ENCODE measurements at regions not wholly inside any gene's neighbourhood (a gene's known extent, or its start where the extent isn't known, plus 50 kb on each side); places are given as distances from the start of the nearest gene placed in this dataset.
A peak's percentile ranks its signal among the peaks of the same experiment; 100 is the strongest.
"Not testable (repeated sequence)": the region's sequence is repeated elsewhere in the genome, so short reads cannot be mapped to it uniquely, and the experiment has no call there.

GRCh38 chrX:113996781-113997180 lies 587.1 kb upstream of the HTR2C start:
- Mint-ChIP-seq H3K27me3 (no peaks in the 10 kb centered on the region), H3K4me1 (ENCODE audit: unreplicated experiment) (no peaks in the 10 kb centered on the region), H3K36me3 (no peaks in the 10 kb centered on the region), H3K4me3 (no peak overlapping the region), H3K27ac (no peak overlapping the region), H3K9me3 (peaks cover 4% of the 10 kb centered on the region)
- no peak for TF ChIP-seq CTCF (conservative IDR thresholded peaks at IDR 0.05)
- no peak for DNase-seq (ENCODE audit: extremely low spot score, unreplicated experiment)

DNA sequence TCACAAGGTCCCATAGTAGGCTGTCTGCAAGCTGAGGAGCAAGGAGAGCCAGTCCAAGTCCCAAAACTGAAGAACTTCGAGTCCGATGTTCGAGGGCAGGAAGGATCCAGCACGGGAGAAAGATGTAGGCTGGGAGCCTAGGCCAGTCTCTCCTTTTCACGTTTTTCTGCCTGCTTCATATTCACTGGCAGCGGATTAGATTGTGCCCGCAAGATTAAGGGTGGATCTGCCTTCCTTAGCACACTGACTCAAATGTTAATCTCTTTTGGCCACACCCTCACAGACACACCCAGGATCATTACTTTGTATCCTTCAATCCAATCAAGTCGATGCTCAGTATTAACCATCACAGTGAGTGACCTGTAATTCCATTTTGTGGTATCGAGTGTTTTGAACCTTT lies 592.2 kb upstream of the HTR2C start:
- DNase-seq (ENCODE audit: extremely low spot score, unreplicated experiment); H3K4me3 Mint-ChIP-seq; H3K9me3 Mint-ChIP-seq; H3K27me3 Mint-ChIP-seq; H3K36me3 Mint-ChIP-seq; H3K27ac Mint-ChIP-seq: not testable (repeated sequence)
- H3K4me1 Mint-ChIP-seq (ENCODE audit: unreplicated experiment), result peaks cover 13% of the 10 kb centered on the region

DNA sequence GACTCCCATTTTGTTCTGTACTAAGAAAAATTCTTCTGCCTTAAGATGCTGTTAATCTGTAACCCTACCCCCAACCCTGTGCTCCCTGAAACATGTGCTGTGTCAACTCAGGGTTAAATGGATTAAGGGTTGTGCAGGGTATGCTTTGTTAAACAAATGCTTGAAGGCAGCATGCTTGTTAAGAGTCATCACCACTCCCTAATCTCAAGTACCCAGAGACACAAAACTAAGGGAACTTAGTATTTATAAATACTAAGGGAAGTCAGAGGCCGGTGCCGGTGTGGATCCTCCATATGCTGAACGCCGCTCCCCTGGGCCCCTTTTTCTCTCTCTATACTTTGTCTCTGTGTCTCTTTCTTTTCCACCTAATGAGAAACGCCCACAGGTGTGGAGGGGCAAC lies 593.2 kb upstream of the HTR2C start:
- H3K36me3 Mint-ChIP-seq; H3K27me3 Mint-ChIP-seq; DNase-seq (ENCODE audit: extremely low spot score, unreplicated experiment); H3K9me3 Mint-ChIP-seq; H3K4me3 Mint-ChIP-seq: not testable (repeated sequence)
- peaks cover 13% of the 10 kb centered on the region for H3K4me1 Mint-ChIP-seq (ENCODE audit: unreplicated experiment)
- peak overlapping the region; percentile 15 for H3K27ac Mint-ChIP-seq

GRCh38 chrX:113988315-113988935 lies 595.5 kb upstream of the HTR2C start:
- DNase-seq (ENCODE audit: extremely low spot score, unreplicated experiment); H3K4me3 Mint-ChIP-seq: not testable (repeated sequence)

GRCh38 chrX:113986427-113986826 lies 597.5 kb upstream of the HTR2C start:
- Mint-ChIP-seq H3K27ac (no peak overlapping the region), H3K9me3 (no peaks in the 10 kb centered on the region), H3K4me3 (no peak overlapping the region), H3K36me3 (no peaks in the 10 kb centered on the region), H3K4me1 (ENCODE audit: unreplicated experiment) (peaks cover 17% of the 10 kb centered on the region), H3K27me3 (no peaks in the 10 kb centered on the region)
- TF ChIP-seq CTCF (conservative IDR thresholded peaks at IDR 0.05), result no peak
- DNase-seq (ENCODE audit: extremely low spot score, unreplicated experiment), result no peak

More at GRCh38 chrX:113988315-113988935, 595.5 kb upstream of the HTR2C start:
- Mint-ChIP-seq H3K4me1 (ENCODE audit: unreplicated experiment) (peaks cover 16% of the 10 kb centered on the region), H3K27ac (peak overlapping the region; percentile 88)
- H3K9me3 Mint-ChIP-seq, H3K36me3 Mint-ChIP-seq, H3K27me3 Mint-ChIP-seq: not testable (repeated sequence)

DNA sequence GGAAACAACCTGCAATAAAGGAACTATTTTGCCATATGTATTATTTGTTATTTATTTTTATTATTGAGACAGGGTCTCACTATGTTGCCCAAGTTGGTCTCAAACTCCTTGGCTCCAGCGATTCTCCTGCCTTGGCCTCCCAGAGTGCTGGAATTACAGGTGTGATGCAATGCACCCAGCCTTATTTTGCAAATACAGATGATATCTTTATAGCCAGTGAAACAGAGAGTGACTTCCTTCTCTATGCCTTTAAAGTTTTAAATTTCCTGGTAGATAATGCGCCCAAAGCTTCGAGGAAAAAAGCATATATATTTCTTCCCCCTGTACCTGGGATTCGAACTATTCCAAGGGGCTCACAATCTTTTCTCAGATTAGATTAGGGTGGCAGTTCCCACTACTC lies 601.1 kb upstream of the HTR2C start:
- H3K9me3 Mint-ChIP-seq, result peaks cover 5% of the 10 kb centered on the region
- no peaks in the 10 kb centered on the region for H3K36me3 Mint-ChIP-seq
- no peak for TF ChIP-seq CTCF (conservative IDR thresholded peaks at IDR 0.05)
- peaks cover 4% of the 10 kb centered on the region for H3K4me1 Mint-ChIP-seq (ENCODE audit: unreplicated experiment)
- DNase-seq (ENCODE audit: extremely low spot score, unreplicated experiment), result no peak
- no peak overlapping the region for H3K27ac Mint-ChIP-seq
- H3K27me3 Mint-ChIP-seq, result no peaks in the 10 kb centered on the region
- no peak overlapping the region for H3K4me3 Mint-ChIP-seq

DNA sequence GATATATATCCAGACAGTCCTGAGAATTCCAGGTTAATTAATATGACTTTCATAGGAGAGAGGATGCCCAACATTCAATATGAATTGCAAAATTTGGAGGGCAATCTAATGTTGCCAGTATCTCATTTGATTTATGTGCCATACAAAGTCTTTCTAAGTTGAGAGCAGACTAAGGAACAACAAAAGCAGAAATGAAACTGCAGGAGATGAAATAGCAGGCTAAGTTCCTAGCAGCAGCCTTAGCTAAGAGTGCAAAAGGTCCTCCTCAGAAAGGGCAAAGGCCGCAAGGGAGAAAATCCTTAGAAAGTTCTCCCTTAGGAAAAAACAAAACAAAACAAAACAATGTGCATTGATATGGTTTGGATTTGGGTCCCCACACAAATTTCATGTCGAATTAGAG lies 602.9 kb upstream of the HTR2C start:
- H3K4me3 Mint-ChIP-seq, result no peak overlapping the region
- H3K27me3 Mint-ChIP-seq, result no peaks in the 10 kb centered on the region
- TF ChIP-seq CTCF (conservative IDR thresholded peaks at IDR 0.05), result no peak
- DNase-seq (ENCODE audit: extremely low spot score, unreplicated experiment), result no peak
- peaks cover 5% of the 10 kb centered on the region for H3K9me3 Mint-ChIP-seq
- no peak overlapping the region for H3K27ac Mint-ChIP-seq
- H3K4me1 Mint-ChIP-seq (ENCODE audit: unreplicated experiment), result peaks cover 4% of the 10 kb centered on the region
- no peaks in the 10 kb centered on the region for H3K36me3 Mint-ChIP-seq
